Activated naive CD4-positive, alpha-beta T cell treated with anti-CD3 and anti-CD28 coated beads, Interleukin-2, amount 10 ng/mL, durations not matched to agents 7 days and 5 days (primary cell): ENCODE measurements at regions not wholly inside any gene's neighbourhood (a gene's known extent, or its start where the extent isn't known, plus 50 kb on each side); places are given as distances from the start of the nearest gene placed in this dataset.
"Not testable (repeated sequence)": the region's sequence is repeated elsewhere in the genome, so short reads cannot be mapped to it uniquely, and the experiment has no call there.

Experiments
- CTCF ChIA-PET: fragments of 350-600 bp; sonication (Branson Sonifier 250); formaldehyde crosslinking; loops from one replicate; lab custom pipeline; 2021; ENCODE audit warnings: antibody characterized with exemption; lab: Charles Lee
- DNase-seq: peaks from one replicate; pipeline ENCODE4 v3.0.0-alpha.2; 2020
- H3K27ac Mint-ChIP-seq: one replicate; pipeline ENCODE4 v1.8.0; 2021; ENCODE audit warnings: mild to moderate bottlenecking, moderate library complexity, mixed read lengths
- H3K27me3 Mint-ChIP-seq: one replicate; pipeline ENCODE4 v1.8.0; 2021; ENCODE audit warnings: mild to moderate bottlenecking, mixed read lengths
- H3K36me3 Mint-ChIP-seq: one replicate; pipeline ENCODE4 v1.8.0; 2021; ENCODE audit warnings: mixed read lengths
- H3K4me1 Mint-ChIP-seq: one replicate; pipeline ENCODE4 v1.8.0; 2021; ENCODE audit warnings: mixed read lengths
- H3K4me3 Mint-ChIP-seq: one replicate; pipeline ENCODE4 v1.8.0; 2021; ENCODE audit warnings: mild to moderate bottlenecking, moderate library complexity, mixed read lengths
- H3K9me3 Mint-ChIP-seq: one replicate; pipeline ENCODE4 v1.8.0; 2021; ENCODE audit warnings: mixed read lengths

GRCh38 chr2:132220589-132220988 lies 58.8 kb upstream of the ANKRD30BL start:
- H3K4me1 Mint-ChIP-seq, H3K4me3 Mint-ChIP-seq, DNase-seq, H3K27ac Mint-ChIP-seq, H3K36me3 Mint-ChIP-seq, H3K27me3 Mint-ChIP-seq, CTCF ChIA-PET, H3K9me3 Mint-ChIP-seq: not testable (repeated sequence)

GRCh38 chr2:132221886-132222285 lies 60.1 kb upstream of the ANKRD30BL start:
- CTCF ChIA-PET, DNase-seq, H3K9me3 Mint-ChIP-seq, H3K36me3 Mint-ChIP-seq, H3K4me3 Mint-ChIP-seq, H3K27ac Mint-ChIP-seq, H3K4me1 Mint-ChIP-seq, H3K27me3 Mint-ChIP-seq: not testable (repeated sequence)

DNA sequence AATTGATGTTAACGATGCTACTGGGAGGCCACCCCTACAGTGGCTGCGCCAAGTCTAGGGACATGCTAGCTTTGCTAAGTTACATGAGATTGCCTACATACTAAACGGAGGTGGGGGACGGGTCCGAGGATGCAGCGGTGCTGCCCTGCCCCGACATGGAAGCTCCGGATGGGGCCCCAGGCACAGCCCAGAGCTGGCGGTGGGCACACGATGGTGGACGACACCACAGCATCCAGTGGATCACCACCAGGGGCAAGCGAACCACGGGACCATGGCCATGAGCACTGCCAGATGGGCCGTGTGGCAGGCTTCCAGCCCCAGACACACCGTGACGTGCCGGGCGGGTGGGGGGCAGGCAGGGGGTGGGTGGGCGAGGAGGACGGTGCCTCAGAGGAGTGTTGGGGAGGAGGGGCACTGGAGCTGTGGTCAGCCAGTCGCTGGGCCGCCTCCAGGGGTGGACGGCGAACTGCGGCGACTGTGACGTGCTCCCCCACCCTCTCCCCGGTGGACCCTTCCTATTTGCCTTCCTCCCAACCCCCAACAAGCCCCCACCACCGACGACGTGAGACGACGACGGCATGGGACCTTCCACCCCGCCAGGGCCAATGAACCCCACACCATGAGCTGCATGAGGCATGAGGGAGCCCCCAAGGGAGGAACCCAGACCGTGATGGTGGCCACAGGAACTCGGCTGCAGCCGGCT lies 90.6 kb upstream of the ANKRD30BL start:
- Mint-ChIP-seq H3K27me3 (peaks cover 23% of the 10 kb centered on the region), H3K4me1 (peaks cover 6% of the 10 kb centered on the region), H3K27ac (no peak overlapping the region), H3K4me3 (no peak overlapping the region), H3K36me3 (peaks cover 10% of the 10 kb centered on the region), H3K9me3 (peaks cover 39% of the 10 kb centered on the region)
- no peak for DNase-seq
- CTCF ChIA-PET = no interaction called here

DNA sequence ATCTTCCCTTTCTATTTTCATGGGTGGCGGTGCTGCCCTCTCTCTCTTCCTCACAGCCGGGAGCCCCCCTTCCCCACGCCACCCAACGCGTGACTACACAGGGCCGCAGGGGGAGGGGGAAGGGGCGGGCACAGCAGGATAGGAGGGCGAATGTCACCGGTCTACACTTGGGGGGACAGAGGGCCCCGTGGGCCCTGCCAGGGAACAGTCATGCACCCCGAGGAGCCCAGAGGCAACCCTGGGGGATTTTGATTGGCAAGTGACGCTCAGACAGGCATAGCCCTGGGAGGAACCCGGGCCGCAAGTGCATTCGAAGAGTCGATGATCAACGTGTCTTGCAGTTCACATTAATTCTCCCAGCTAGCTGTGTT lies 91.1 kb upstream of the ANKRD30BL start:
- CTCF ChIA-PET = no interaction called here
- no peak for DNase-seq
- no peak overlapping the region for H3K4me3 Mint-ChIP-seq

GRCh38 chr2:132253496-132254305 lies 91.9 kb upstream of the ANKRD30BL start:
- Mint-ChIP-seq H3K4me3 (no peak overlapping the region), H3K27ac (no peak overlapping the region), H3K4me1 (no peaks in the 10 kb centered on the region), H3K36me3 (peaks cover 10% of the 10 kb centered on the region), H3K27me3 (peaks cover 36% of the 10 kb centered on the region), H3K9me3 (peaks cover 37% of the 10 kb centered on the region)
- no peak for DNase-seq
- CTCF ChIA-PET = no interaction called here

More for the DNA sequence above, 91.1 kb upstream of the ANKRD30BL start:
- H3K4me1 Mint-ChIP-seq = peaks cover under 1% of the 10 kb centered on the region
- no peak overlapping the region for H3K27ac Mint-ChIP-seq
- H3K9me3 Mint-ChIP-seq = peaks cover 40% of the 10 kb centered on the region
- peaks cover 10% of the 10 kb centered on the region for H3K36me3 Mint-ChIP-seq
- H3K27me3 Mint-ChIP-seq = peaks cover 29% of the 10 kb centered on the region

- H3K36me3 Mint-ChIP-seq, DNase-seq, H3K4me3 Mint-ChIP-seq, CTCF ChIA-PET, H3K4me1 Mint-ChIP-seq, H3K27ac Mint-ChIP-seq: not testable (repeated sequence)
- Mint-ChIP-seq H3K27me3 (peaks cover 43% of the 10 kb centered on the region), H3K9me3 (peaks cover 40% of the 10 kb centered on the region)
These were observed 92.7 kb upstream of the ANKRD30BL start for GRCh38 chr2:132254306-132254919.

DNA sequence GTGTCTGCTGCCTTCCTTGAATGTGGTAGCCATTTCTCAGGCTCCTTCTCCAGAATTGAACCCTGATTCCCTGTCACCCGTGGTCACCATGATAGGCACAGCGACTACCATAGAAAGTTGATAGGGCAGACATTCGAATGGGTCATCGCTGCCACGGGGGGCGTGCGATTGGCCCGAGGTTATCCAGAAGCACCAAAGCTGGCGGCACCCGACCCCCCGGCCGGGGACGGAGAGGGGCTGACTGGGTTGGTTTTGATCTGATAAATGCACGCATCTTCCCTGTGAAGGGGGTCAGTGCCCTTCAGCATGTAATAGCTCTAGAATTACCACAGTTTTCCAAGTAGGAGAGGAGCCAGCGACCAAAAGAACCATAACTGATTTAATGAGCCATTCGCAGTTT lies 94.0 kb upstream of the ANKRD30BL start:
- Mint-ChIP-seq H3K27ac (no peak overlapping the region), H3K4me1 (no peaks in the 10 kb centered on the region), H3K27me3 (peaks cover 44% of the 10 kb centered on the region), H3K4me3 (no peak overlapping the region), H3K9me3 (peaks cover 33% of the 10 kb centered on the region), H3K36me3 (peaks cover 6% of the 10 kb centered on the region)
- DNase-seq = no peak
- CTCF ChIA-PET = no interaction called here

GRCh38 chr2:132256251-132256902 lies 94.6 kb upstream of the ANKRD30BL start:
- Mint-ChIP-seq H3K36me3 (peaks cover 6% of the 10 kb centered on the region), H3K4me3 (no peak overlapping the region), H3K9me3 (peaks cover 33% of the 10 kb centered on the region), H3K27me3 (peaks cover 44% of the 10 kb centered on the region), H3K27ac (no peak overlapping the region), H3K4me1 (no peaks in the 10 kb centered on the region)
- DNase-seq = no peak
- CTCF ChIA-PET = no interaction called here

DNA sequence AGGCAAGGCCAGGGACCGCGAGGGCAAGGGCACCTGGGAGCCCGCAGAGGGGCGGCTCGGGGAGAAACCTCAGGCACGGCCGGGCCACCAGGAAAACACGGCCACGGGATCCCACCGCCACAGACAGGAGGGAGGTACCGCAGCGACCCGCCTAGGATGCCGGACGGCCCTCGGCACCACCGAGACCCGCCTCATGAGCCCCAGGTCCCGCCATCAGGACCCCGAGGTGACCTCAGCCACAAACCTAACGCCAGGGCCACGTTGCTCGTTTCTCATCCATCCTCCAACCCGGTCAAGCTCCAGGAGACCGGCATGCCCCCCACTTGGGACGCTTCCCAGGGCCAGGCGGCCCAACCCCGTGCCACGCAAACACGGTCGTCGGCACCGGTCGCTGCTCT lies 95.2 kb upstream of the ANKRD30BL start:
- peaks cover 44% of the 10 kb centered on the region for H3K27me3 Mint-ChIP-seq
- H3K4me3 Mint-ChIP-seq, DNase-seq, H3K36me3 Mint-ChIP-seq, H3K27ac Mint-ChIP-seq, H3K4me1 Mint-ChIP-seq, CTCF ChIA-PET: not testable (repeated sequence)
- H3K9me3 Mint-ChIP-seq = peaks cover 31% of the 10 kb centered on the region

DNA sequence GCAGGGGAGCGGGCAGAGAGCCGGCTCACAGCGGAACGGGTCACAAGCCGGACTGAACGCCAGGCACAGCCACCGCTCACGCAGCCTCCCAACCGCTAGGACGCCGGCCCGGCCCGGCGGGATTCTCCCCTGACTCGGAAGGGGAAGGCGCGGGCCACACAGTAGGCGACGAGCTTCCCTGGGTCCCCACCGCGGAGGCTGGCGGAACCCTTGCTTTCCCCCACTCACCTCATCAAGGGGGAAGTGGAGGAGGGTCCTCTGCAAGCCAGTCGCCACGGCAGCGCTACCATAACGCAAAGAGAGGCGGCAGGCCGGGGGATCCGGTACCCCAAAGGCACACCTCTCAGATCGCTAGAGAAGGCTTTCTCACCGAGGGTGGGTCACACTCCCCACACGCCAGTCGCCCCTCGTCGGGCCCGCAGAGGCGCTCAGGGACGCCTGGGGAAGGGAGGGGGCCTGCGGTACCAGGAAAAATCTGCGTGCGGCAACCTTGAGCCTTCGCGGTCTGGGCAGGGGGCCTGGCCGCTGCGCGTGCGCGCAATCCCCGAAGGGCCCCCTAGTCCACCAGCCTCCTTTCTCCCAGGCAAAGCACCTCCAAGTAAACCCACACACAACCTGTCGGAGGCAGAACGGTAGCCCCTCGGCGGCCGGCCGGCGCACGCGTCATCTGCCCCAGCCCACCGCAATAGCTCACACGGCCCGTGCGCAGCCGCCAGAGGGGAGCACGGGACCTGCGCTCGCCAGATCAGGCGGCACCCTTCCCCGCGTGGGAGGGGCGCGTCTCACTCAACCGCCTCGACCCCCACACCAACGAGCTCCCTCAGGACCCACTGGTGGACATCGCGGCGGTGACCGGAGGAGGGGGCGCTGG lies 95.8 kb upstream of the ANKRD30BL start:
- H3K36me3 Mint-ChIP-seq, H3K27ac Mint-ChIP-seq, DNase-seq, CTCF ChIA-PET, H3K4me3 Mint-ChIP-seq, H3K4me1 Mint-ChIP-seq: not testable (repeated sequence)
- peaks cover 44% of the 10 kb centered on the region for H3K27me3 Mint-ChIP-seq
- H3K9me3 Mint-ChIP-seq = peaks cover 29% of the 10 kb centered on the region

- DNase-seq, H3K4me1 Mint-ChIP-seq, H3K27ac Mint-ChIP-seq, H3K4me3 Mint-ChIP-seq, CTCF ChIA-PET, H3K36me3 Mint-ChIP-seq: not testable (repeated sequence)
- H3K27me3 Mint-ChIP-seq = peaks cover 44% of the 10 kb centered on the region
- peaks cover 23% of the 10 kb centered on the region for H3K9me3 Mint-ChIP-seq
These were observed 97.5 kb upstream of the ANKRD30BL start for GRCh38 chr2:132259276-132259675.

GRCh38 chr2:132265595-132265994 lies 103.8 kb upstream of the ANKRD30BL start:
- CTCF ChIA-PET, H3K9me3 Mint-ChIP-seq, DNase-seq, H3K4me3 Mint-ChIP-seq, H3K36me3 Mint-ChIP-seq, H3K4me1 Mint-ChIP-seq, H3K27ac Mint-ChIP-seq, H3K27me3 Mint-ChIP-seq: not testable (repeated sequence)

GRCh38 chr2:132267105-132267497 lies 105.3 kb upstream of the ANKRD30BL start:
- H3K4me1 Mint-ChIP-seq = peaks cover 9% of the 10 kb centered on the region
- no peak for DNase-seq

More at GRCh38 chr2:132267105-132267497, 105.3 kb upstream of the ANKRD30BL start:
- H3K27ac Mint-ChIP-seq = no peak overlapping the region
- no peaks in the 10 kb centered on the region for H3K9me3 Mint-ChIP-seq
- no peaks in the 10 kb centered on the region for H3K36me3 Mint-ChIP-seq
- CTCF ChIA-PET = interaction anchor here (1.0 kb wide), 1 partner anchor 82 kb away, joined by 3 read pairs; no protein-coding TSS in a partner anchor
- H3K4me3 Mint-ChIP-seq = no peak overlapping the region
- H3K27me3 Mint-ChIP-seq = no peaks in the 10 kb centered on the region
